H1 (cell line): ENCODE measurements at regions not wholly inside any gene's neighbourhood (a gene's known extent, or its start where the extent isn't known, plus 50 kb on each side); places are given as distances from the start of the nearest gene placed in this dataset.

ENCODE experiments used
- KDM1A ChIP-seq: fragments of 200-600, 300-600 bp; sonication (generic); IDR thresholded peaks from 2 replicates; pipeline ENCODE4 v1.7.1; 2016; ENCODE audit warnings: mild to moderate bottlenecking, low read length, borderline replicate concordance
- RNF2 ChIP-seq: fragments of 200-900, 300-1000 bp; sonication (generic); IDR thresholded peaks from 2 replicates; pipeline ENCODE4 v1.7.1; 2016; ENCODE audit warnings: borderline replicate concordance, low read depth, mild to moderate bottlenecking, antibody characterized with exemption, low read length; ENCODE audit not compliant: poor library complexity, severe bottlenecking; ENCODE audit errors: missing control alignments
- SP2 ChIP-seq: IDR thresholded peaks from 2 replicates; pipeline ENCODE4 v1.6.1; 2012; ENCODE audit warnings: mild to moderate bottlenecking, low read length, inconsistent platforms
- TBP ChIP-seq: IDR thresholded peaks from 2 replicates; pipeline ENCODE4 v1.6.1; 2011; ENCODE audit warnings: low read depth, low read length, improper control_type of control experiment
- TCF12 ChIP-seq: IDR thresholded peaks from 2 replicates; pipeline ENCODE4 v1.6.1; 2011; ENCODE audit warnings: low read depth, mild to moderate bottlenecking, low read length
- ZNF274 ChIP-seq: IDR thresholded peaks from 2 replicates; pipeline ENCODE4 v1.7.0; 2012; ENCODE audit warnings: low read length, borderline replicate concordance; ENCODE audit errors: extremely low read depth
- TF ChIP-seq, protein P1 (sequence below): fragments of 300-600 bp; sonication (generic); IDR thresholded peaks from 2 replicates; pipeline ENCODE4 v1.7.1; 2012; ENCODE audit warnings: low read length, moderate library complexity, mild to moderate bottlenecking, inconsistent platforms; ENCODE audit not compliant: insufficient replicate concordance

DNA sequence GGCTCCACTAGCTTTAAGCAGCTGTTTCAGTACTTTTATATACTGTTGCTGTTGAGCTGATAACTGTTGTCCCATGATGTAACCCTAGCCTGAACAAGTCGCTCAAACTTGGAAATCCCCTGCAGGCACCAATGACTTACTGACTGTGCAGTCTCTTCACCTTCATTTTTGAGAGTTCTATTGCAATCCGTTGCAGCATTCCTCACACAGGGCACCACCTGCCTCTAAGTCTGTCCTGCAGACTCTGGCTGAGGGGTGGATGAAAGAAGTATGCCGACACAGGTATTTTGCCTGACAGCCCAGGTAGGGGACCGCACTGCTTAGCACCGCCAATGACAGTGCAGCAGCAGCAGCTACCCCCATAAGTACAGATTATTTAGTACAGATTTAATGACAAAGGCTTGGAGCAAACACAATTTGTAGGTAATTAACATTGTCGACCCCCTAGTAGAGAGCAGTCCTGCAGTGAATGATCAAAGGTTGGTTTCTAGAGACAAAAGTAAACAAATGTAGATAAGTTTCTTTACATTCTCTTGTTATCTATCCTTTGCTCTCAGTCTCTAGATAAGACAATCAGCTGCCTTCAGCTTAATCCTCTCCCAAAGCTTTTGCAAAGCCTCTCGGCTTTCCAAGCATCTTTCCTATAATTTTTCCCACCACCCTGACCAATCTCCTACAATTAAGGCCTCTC lies 205.0 kb downstream of the PABPC4L start (continued):
- TF ChIP-seq, protein P1, sequence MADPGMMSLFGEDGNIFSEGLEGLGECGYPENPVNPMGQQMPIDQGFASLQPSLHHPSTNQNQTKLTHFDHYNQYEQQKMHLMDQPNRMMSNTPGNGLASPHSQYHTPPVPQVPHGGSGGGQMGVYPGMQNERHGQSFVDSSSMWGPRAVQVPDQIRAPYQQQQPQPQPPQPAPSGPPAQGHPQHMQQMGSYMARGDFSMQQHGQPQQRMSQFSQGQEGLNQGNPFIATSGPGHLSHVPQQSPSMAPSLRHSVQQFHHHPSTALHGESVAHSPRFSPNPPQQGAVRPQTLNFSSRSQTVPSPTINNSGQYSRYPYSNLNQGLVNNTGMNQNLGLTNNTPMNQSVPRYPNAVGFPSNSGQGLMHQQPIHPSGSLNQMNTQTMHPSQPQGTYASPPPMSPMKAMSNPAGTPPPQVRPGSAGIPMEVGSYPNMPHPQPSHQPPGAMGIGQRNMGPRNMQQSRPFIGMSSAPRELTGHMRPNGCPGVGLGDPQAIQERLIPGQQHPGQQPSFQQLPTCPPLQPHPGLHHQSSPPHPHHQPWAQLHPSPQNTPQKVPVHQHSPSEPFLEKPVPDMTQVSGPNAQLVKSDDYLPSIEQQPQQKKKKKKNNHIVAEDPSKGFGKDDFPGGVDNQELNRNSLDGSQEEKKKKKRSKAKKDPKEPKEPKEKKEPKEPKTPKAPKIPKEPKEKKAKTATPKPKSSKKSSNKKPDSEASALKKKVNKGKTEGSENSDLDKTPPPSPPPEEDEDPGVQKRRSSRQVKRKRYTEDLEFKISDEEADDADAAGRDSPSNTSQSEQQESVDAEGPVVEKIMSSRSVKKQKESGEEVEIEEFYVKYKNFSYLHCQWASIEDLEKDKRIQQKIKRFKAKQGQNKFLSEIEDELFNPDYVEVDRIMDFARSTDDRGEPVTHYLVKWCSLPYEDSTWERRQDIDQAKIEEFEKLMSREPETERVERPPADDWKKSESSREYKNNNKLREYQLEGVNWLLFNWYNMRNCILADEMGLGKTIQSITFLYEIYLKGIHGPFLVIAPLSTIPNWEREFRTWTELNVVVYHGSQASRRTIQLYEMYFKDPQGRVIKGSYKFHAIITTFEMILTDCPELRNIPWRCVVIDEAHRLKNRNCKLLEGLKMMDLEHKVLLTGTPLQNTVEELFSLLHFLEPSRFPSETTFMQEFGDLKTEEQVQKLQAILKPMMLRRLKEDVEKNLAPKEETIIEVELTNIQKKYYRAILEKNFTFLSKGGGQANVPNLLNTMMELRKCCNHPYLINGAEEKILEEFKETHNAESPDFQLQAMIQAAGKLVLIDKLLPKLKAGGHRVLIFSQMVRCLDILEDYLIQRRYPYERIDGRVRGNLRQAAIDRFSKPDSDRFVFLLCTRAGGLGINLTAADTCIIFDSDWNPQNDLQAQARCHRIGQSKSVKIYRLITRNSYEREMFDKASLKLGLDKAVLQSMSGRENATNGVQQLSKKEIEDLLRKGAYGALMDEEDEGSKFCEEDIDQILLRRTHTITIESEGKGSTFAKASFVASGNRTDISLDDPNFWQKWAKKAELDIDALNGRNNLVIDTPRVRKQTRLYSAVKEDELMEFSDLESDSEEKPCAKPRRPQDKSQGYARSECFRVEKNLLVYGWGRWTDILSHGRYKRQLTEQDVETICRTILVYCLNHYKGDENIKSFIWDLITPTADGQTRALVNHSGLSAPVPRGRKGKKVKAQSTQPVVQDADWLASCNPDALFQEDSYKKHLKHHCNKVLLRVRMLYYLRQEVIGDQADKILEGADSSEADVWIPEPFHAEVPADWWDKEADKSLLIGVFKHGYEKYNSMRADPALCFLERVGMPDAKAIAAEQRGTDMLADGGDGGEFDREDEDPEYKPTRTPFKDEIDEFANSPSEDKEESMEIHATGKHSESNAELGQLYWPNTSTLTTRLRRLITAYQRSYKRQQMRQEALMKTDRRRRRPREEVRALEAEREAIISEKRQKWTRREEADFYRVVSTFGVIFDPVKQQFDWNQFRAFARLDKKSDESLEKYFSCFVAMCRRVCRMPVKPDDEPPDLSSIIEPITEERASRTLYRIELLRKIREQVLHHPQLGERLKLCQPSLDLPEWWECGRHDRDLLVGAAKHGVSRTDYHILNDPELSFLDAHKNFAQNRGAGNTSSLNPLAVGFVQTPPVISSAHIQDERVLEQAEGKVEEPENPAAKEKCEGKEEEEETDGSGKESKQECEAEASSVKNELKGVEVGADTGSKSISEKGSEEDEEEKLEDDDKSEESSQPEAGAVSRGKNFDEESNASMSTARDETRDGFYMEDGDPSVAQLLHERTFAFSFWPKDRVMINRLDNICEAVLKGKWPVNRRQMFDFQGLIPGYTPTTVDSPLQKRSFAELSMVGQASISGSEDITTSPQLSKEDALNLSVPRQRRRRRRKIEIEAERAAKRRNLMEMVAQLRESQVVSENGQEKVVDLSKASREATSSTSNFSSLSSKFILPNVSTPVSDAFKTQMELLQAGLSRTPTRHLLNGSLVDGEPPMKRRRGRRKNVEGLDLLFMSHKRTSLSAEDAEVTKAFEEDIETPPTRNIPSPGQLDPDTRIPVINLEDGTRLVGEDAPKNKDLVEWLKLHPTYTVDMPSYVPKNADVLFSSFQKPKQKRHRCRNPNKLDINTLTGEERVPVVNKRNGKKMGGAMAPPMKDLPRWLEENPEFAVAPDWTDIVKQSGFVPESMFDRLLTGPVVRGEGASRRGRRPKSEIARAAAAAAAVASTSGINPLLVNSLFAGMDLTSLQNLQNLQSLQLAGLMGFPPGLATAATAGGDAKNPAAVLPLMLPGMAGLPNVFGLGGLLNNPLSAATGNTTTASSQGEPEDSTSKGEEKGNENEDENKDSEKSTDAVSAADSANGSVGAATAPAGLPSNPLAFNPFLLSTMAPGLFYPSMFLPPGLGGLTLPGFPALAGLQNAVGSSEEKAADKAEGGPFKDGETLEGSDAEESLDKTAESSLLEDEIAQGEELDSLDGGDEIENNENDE: no peak
- TF ChIP-seq KDM1A: no peak
- TF ChIP-seq ZNF274: no peak
- no peak for TF ChIP-seq RNF2
- TF ChIP-seq TCF12: no peak
- TF ChIP-seq TBP: no peak
- TF ChIP-seq SP2: no peak
